ENCODE measurements at regions not wholly inside any gene's neighbourhood (a gene's known extent, or its start where the extent isn't known, plus 50 kb on each side); places are given as distances from the start of the nearest gene placed in this dataset.
"Not testable (repeated sequence)": the region's sequence is repeated elsewhere in the genome, so short reads cannot be mapped to it uniquely, and the experiment has no call there.

DNA sequence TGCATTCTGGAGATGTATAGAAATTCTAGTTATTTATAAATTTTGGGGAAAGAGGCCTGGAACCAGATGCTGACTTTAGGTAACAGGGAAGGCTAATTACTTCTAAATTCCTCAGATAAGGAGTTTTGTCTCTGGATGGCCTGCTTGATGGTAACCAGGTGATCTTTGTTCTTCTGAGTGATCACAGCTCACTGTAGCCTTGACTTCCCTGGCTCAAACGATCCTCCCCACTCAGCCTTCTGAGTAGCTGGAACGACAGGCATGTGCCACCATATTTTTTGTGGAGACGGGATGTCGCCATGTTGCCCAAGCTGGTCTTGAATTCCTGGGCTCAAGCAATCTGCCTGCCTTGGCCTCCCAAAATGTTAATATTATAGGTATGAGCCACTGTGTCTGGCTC is 54.4 kb upstream of the MSH6 start:
- ATAC-seq = no peak
- DNase-seq (ENCODE audit: missing footprints) = no peak
- intact Hi-C loops (cut with DNase I) = no loop called here

DNA sequence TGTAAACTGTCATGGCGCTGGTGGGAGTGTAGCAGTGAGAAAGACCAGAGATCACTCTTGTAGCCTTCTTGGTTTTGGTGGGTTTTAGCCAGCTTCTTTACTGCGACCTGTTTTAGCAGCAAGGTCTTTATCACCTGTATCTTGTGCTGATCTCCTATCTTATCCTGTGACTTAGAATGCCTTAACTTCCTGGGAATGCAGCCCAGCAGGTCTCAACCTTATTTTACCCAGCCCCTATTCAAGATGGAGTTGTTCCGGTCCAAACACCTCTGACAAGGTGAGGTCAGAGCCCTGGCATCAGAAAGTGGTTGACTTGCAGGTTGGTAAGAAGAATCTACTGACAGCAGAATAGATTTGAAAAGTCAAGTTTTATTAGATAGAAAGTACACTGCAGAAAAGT is 55.0 kb upstream of the MSH6 start:
- ATAC-seq (no peak), DNase-seq (ENCODE audit: missing footprints) (no peak)
- intact Hi-C loops (cut with DNase I) = no loop called here

- DNase-seq (ENCODE audit: missing footprints); ATAC-seq; intact Hi-C loops (cut with DNase I): not testable (repeated sequence)
These were observed 56.0 kb upstream of the MSH6 start for GRCh38 chr2:47726978-47727377.

DNA sequence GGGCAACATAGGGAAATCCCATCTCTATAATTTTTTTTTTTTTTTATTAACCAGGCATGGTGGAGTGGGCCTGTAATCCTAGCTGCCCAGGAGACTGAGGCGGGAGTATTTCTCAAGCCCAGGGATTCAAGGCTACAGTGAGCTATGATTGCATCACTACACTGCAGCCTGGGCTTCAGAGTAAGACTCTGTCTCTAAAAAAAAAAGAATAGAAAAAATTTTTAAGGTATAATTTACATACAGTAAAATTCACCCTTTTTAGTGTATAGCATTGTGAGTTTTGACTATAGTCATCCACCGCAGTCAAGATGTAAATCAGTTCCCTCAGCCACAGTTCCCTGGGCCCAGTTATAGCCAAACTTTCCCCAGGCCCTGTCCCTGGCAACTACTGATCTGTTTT is 57.1 kb upstream of the MSH6 start:
- DNase-seq (ENCODE audit: missing footprints) (no peak), ATAC-seq (no peak)
- intact Hi-C loops (cut with DNase I) = no loop called here

- no peak for DNase-seq (ENCODE audit: missing footprints)
- intact Hi-C loops (cut with DNase I) = no loop called here
- no peak for ATAC-seq
These were observed 58.5 kb upstream of the MSH6 start for GRCh38 chr2:47724221-47724981.

GRCh38 chr2:47721296-47721695 is 61.6 kb upstream of the MSH6 start:
- intact Hi-C loops (cut with DNase I) = no loop called here
- DNase-seq (ENCODE audit: missing footprints) = no peak

GRCh38 chr2:47720559-47720958 is 62.4 kb upstream of the MSH6 start:
- intact Hi-C loops (cut with DNase I) = no loop called here
- no peak for ATAC-seq
- DNase-seq (ENCODE audit: missing footprints) = no peak

More at GRCh38 chr2:47721296-47721695, 61.6 kb upstream of the MSH6 start:
- no peak for ATAC-seq

DNA sequence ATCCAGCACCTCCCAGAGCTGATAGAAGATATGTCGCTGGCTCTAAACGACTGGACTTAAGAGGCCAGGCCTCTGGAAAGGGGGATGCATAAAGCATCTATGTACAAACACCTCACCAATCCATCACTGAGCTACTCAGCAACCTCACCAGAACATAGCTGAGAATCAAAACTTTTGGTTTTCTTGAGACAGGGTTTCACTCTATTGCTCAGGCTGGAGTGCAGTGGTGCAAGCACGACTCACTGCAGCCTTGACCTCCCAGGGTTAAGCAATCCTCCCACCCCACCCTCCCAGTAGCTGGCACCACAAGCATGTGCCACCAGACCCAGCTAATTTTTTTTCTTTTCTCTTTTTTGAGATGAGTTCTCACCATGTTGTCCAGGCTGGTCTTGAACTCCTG is 62.9 kb upstream of the MSH6 start:
- ATAC-seq (no peak), DNase-seq (ENCODE audit: missing footprints) (no peak)
- intact Hi-C loops (cut with DNase I) = no loop called here

GRCh38 chr2:47719099-47719498 is 63.8 kb upstream of the MSH6 start:
- ATAC-seq = no peak
- no peak for DNase-seq (ENCODE audit: missing footprints)
- intact Hi-C loops (cut with DNase I) = no loop called here

- DNase-seq (ENCODE audit: missing footprints); intact Hi-C loops (cut with DNase I); ATAC-seq: not testable (repeated sequence)
These were observed 66.6 kb upstream of the MSH6 start for GRCh38 chr2:47716307-47716706.

DNA sequence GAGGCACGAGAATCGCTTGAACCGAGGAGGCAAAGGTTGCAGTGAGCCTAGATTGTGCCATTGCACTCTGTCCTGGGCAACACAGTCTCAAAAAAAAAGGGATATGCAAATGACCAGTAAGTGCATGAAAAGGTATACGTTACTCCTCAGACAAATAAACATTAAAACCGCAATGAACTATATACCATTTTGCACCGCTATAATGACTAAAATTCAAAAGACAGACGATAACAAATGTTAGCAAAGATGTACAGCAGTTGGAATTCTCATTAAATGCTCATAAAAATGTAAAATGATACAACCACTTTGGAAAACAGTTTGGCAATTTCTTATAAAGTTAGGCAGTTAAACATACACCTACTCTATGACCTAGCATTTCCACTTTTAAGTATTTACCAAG is 67.4 kb upstream of the MSH6 start:
- no peak for ATAC-seq
- intact Hi-C loops (cut with DNase I) = no loop called here
- DNase-seq (ENCODE audit: missing footprints) = no peak

- ATAC-seq (no peak), DNase-seq (ENCODE audit: missing footprints) (no peak)
- intact Hi-C loops (cut with DNase I) = no loop called here
These were observed 74.0 kb upstream of the MSH6 start for GRCh38 chr2:47708801-47709499.

DNA sequence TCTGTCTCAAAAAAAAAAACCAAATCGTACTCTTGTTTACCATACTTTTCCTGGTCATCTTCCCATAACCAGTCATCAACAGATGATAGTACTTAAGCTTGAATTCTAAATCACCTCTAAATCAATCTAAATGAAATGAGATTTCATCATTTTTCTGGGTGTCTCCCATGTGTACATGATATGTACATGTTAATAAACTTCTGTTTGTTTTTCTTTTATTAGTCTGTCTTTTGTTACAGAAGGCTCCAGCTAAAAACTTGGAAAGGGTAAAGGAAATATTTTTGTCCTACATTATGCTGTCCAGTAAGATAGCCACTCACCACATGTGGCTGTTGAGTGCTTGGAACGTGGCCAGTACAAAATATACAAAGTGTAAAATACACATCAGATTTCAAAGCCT is 78.7 kb upstream of the MSH6 start:
- intact Hi-C loops (cut with DNase I) = no loop called here
- ATAC-seq = no peak
- DNase-seq (ENCODE audit: missing footprints) = no peak

DNA sequence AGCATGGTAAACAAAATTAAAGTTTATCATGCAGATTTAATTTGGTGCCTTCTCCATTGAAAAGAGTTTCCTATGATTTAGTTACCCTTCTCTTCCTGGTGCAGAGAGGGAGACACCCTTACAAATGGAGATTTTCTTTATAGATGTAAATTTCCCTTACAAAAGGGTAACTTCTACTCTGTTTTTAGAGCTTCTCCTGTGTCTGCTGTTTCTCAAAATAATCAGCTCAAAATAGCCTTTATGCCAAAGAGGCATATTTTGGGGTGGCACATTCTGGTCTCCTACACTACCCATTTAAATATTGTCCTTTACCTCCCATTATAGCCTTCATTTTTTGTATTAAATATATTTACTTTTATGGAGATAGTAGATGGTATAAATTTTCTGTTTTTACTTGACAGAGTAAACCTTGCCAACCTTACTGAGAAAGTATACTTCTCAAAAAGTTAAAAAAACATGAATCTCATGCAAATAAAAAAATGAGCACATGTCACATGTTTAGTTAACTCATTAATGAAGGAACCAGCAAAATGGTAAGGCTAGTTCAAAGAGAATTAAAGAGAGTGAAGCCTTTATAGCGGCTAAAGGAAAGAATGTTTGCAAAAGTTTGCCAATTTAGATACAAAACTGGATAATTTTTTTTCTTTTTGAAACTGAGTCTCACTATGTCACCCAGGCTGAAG is 83.3 kb upstream of the MSH6 start:
- DNase-seq (ENCODE audit: missing footprints) = no peak
- intact Hi-C loops (cut with DNase I) = no loop called here
- no peak for ATAC-seq

GRCh38 chr2:47698436-47698972 is 84.4 kb upstream of the MSH6 start:
- DNase-seq (ENCODE audit: missing footprints); intact Hi-C loops (cut with DNase I); ATAC-seq: not testable (repeated sequence)

DNA sequence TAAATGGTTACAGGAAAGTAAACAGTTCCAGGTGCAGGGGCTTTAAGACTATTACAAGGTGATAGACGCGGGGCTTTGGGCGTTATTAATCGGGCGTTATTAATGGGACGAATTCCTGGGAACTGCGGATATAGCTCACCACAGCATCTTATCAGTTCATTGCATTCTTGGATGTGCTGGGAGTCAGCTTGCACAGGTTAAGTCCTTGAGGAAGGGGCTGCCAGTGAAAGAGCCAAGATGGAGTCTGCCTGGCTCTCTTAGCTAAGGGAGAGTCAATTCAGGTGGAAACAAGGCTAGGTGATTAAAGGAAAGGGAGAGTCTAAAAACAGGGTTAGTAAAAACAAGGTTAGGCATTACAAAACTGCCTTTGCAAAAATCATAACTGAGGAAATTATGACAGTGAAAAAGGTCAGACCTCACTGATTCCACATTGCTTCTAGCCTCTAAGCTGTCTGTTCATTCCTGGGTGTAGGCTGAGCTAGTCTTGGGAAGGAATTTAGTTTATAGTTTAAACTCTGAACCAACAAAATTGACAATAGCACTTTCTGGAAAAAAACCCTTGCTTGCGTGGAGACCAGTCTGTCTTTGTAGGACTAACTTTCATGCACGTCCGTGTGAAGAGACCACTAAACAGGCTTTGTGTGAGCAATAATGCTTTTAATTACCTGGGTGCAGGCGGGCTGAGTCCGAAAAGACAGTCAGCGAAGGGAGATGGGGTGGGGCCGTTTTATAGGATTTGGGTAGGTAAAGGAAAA is 85.1 kb upstream of the MSH6 start:
- intact Hi-C loops (cut with DNase I); ATAC-seq; DNase-seq (ENCODE audit: missing footprints): not testable (repeated sequence)

GRCh38 chr2:47697000-47697601 is 85.8 kb upstream of the MSH6 start:
- intact Hi-C loops (cut with DNase I) = no loop called here
- ATAC-seq (no peak), DNase-seq (ENCODE audit: missing footprints) (no peak)

DNA sequence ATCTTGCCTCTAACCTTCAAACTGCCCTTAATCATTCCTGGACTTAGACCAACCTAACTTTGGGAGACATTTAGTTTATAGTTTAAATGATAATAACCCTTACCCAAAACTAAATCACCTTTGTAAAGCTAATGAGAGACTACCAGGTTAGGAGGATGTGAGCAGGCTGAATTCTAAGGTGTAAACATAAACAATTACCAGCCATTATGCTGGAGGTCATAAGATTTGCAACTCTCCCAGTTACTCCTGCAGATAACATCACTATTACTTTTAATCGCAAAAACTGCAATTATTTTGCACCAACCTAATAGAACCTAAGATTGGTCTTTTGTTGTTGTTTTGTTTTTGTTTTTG is 86.5 kb upstream of the MSH6 start:
- intact Hi-C loops (cut with DNase I) = no loop called here
- DNase-seq (ENCODE audit: missing footprints) = no peak
- no peak for ATAC-seq
